Stomach smooth muscle (tissue), 2 donors: ENCODE measurements at regions not wholly inside any gene's neighbourhood (a gene's known extent, or its start where the extent isn't known, plus 50 kb on each side); places are given as distances from the start of the nearest gene placed in this dataset.
"Not testable (repeated sequence)": the region's sequence is repeated elsewhere in the genome, so short reads cannot be mapped to it uniquely, and the experiment has no call there.

Experiments
- H3K27ac ChIP-seq: one replicate; pipeline ENCODE4 v1.7.0; 2013; ENCODE audit warnings: mild to moderate bottlenecking, low read length, inconsistent platforms
- H3K27me3 ChIP-seq, 2 donors: one replicate each; pipeline ENCODE4 v1.7.0; 2013; ENCODE audit warnings: low read length in 2 of 2; ENCODE audit not compliant: insufficient read depth in 2 of 2, control insufficient read depth in 1 of 2
- H3K36me3 ChIP-seq, 2 donors: one replicate each; pipeline ENCODE4 v1.7.0; 2013; ENCODE audit warnings: low read length in 2 of 2; ENCODE audit not compliant: control insufficient read depth in 2 of 2, insufficient read depth in 2 of 2
- H3K4me1 ChIP-seq: one replicate; pipeline ENCODE4 v1.7.0; 2013; ENCODE audit warnings: low read length; ENCODE audit not compliant: control insufficient read depth, insufficient read depth
- H3K4me3 ChIP-seq, 2 donors: one replicate each; pipeline ENCODE4 v1.7.0; 2013; ENCODE audit warnings: low read length in 2 of 2
- H3K9ac ChIP-seq, 2 donors: one replicate each; pipeline ENCODE4 v1.7.0; 2013; ENCODE audit warnings: low read length in 2 of 2, mild to moderate bottlenecking in 1 of 2
- H3K9me3 ChIP-seq, 2 donors: one replicate each; pipeline ENCODE4 v1.7.0; 2013; ENCODE audit warnings: low read length in 2 of 2; ENCODE audit not compliant: control insufficient read depth in 2 of 2
- donor health status: healthy.
- donor health status: Pancreatic carcinoma.

GRCh38 chrX:31014474-31014873 is 57.4 kb downstream of the FTHL17 start:
- H3K27ac ChIP-seq, H3K27me3 ChIP-seq, H3K9ac ChIP-seq, H3K9me3 ChIP-seq, H3K4me3 ChIP-seq, H3K4me1 ChIP-seq, H3K36me3 ChIP-seq: not testable (repeated sequence)

GRCh38 chrX:31012509-31013025 is 59.3 kb downstream of the FTHL17 start:
- Histone ChIP-seq H3K9ac (no peak overlapping the region), H3K27me3 (no peaks in the 10 kb centered on the region), H3K4me3 (no peak overlapping the region), H3K27ac (no peak overlapping the region), H3K4me1 (no peaks in the 10 kb centered on the region), H3K9me3 (no peaks in the 10 kb centered on the region), H3K36me3 (no peaks in the 10 kb centered on the region)

GRCh38 chrX:31007321-31007720 is 64.5 kb downstream of the FTHL17 start:
- Histone ChIP-seq H3K36me3 (no peaks in the 10 kb centered on the region), H3K27ac (no peak overlapping the region), H3K27me3 (no peaks in the 10 kb centered on the region), H3K4me1 (no peaks in the 10 kb centered on the region), H3K4me3 (no peak overlapping the region), H3K9ac (no peak overlapping the region), H3K9me3 (no peaks in the 10 kb centered on the region)

- no peaks in the 10 kb centered on the region for H3K36me3 ChIP-seq
- H3K9ac ChIP-seq: no peak overlapping the region
- no peaks in the 10 kb centered on the region for H3K27me3 ChIP-seq
- H3K27ac ChIP-seq: no peak overlapping the region
- H3K9me3 ChIP-seq: no peaks in the 10 kb centered on the region
- no peaks in the 10 kb centered on the region for H3K4me1 ChIP-seq
- no peak overlapping the region for H3K4me3 ChIP-seq
These were observed 65.8 kb downstream of the FTHL17 start for GRCh38 chrX:31006027-31006426.

GRCh38 chrX:30997411-30997810 is 74.4 kb downstream of the FTHL17 start:
- H3K27me3 ChIP-seq: no peaks in the 10 kb centered on the region
- H3K36me3 ChIP-seq: no peaks in the 10 kb centered on the region
- no peak overlapping the region for H3K27ac ChIP-seq
- no peaks in the 10 kb centered on the region for H3K4me1 ChIP-seq
- no peaks in the 10 kb centered on the region for H3K9me3 ChIP-seq
- no peak overlapping the region for H3K4me3 ChIP-seq
- H3K9ac ChIP-seq: no peak overlapping the region

- no peaks in the 10 kb centered on the region for H3K27me3 ChIP-seq
- no peaks in the 10 kb centered on the region for H3K4me1 ChIP-seq
- no peak overlapping the region for H3K27ac ChIP-seq
- no peak overlapping the region for H3K9ac ChIP-seq
- no peak overlapping the region for H3K4me3 ChIP-seq
- H3K36me3 ChIP-seq: no peaks in the 10 kb centered on the region
- no peaks in the 10 kb centered on the region for H3K9me3 ChIP-seq
These were observed 76.1 kb downstream of the FTHL17 start for GRCh38 chrX:30995705-30996104.

- no peak overlapping the region for H3K4me3 ChIP-seq
- no peak overlapping the region for H3K27ac ChIP-seq
- no peak overlapping the region for H3K9ac ChIP-seq
- no peaks in the 10 kb centered on the region for H3K27me3 ChIP-seq
- H3K9me3 ChIP-seq: no peaks in the 10 kb centered on the region
- H3K4me1 ChIP-seq: no peaks in the 10 kb centered on the region
- no peaks in the 10 kb centered on the region for H3K36me3 ChIP-seq
These were observed 76.7 kb downstream of the FTHL17 start for GRCh38 chrX:30995060-30995700.

- not testable (repeated sequence) for H3K27me3 ChIP-seq, H3K36me3 ChIP-seq, H3K4me3 ChIP-seq, H3K9ac ChIP-seq, H3K27ac ChIP-seq, H3K9me3 ChIP-seq, H3K4me1 ChIP-seq
These were observed 77.8 kb downstream of the FTHL17 start for GRCh38 chrX:30994018-30994417.

GRCh38 chrX:30992381-30992904 is 79.4 kb downstream of the FTHL17 start:
- no peak overlapping the region for H3K9ac ChIP-seq
- H3K4me3 ChIP-seq: no peak overlapping the region
- H3K9me3 ChIP-seq: no peaks in the 10 kb centered on the region
- H3K27me3 ChIP-seq: peaks cover 0 to 2% of the 10 kb centered on the region in 2 donors
- H3K36me3 ChIP-seq: no peaks in the 10 kb centered on the region
- no peaks in the 10 kb centered on the region for H3K4me1 ChIP-seq
- H3K27ac ChIP-seq: no peak overlapping the region

GRCh38 chrX:30990361-30990760 is 81.5 kb downstream of the FTHL17 start:
- Histone ChIP-seq H3K27ac (no peak overlapping the region), H3K4me3 (no peak overlapping the region), H3K9me3 (no peaks in the 10 kb centered on the region), H3K36me3 (no peaks in the 10 kb centered on the region), H3K27me3 (peaks cover 0 to 6% of the 10 kb centered on the region in 2 donors), H3K4me1 (no peaks in the 10 kb centered on the region), H3K9ac (no peak overlapping the region)

- Histone ChIP-seq H3K36me3 (no peaks in the 10 kb centered on the region), H3K9ac (no peak overlapping the region), H3K9me3 (no peaks in the 10 kb centered on the region), H3K27me3 (peaks cover 0 to 5% of the 10 kb centered on the region in 2 donors), H3K4me1 (no peaks in the 10 kb centered on the region), H3K27ac (no peak overlapping the region), H3K4me3 (no peak overlapping the region)
These were observed 89.4 kb downstream of the FTHL17 start for GRCh38 chrX:30982467-30982866.
